HEK293 (cell line): ENCODE measurements at regions not wholly inside any gene's neighbourhood (a gene's known extent, or its start where the extent isn't known, plus 50 kb on each side); places are given as distances from the start of the nearest gene placed in this dataset.

Source experiments
- CTCF ChIA-PET: fragments of 350-600 bp; formaldehyde crosslinking; extraction: SDS; loops from one replicate; lab custom pipeline; 2021; ENCODE audit warnings: antibody characterized with exemption; lab: Yijun Ruan, JAX
- POLR2A ChIA-PET: fragments of 300-600 bp; formaldehyde crosslinking; extraction: SDS; loops from one replicate; lab custom pipeline; 2020; ENCODE audit warnings: antibody characterized with exemption, inconsistent platforms; lab: Yijun Ruan, JAX
- H3K27ac ChIP-seq: fragments of 200-500 bp; sonication (Bioruptor generic); 2 replicates; pipeline ENCODE4 v1.5.1; 2014; ENCODE audit warnings: low read depth, low read length, control low read depth, inconsistent platforms; ENCODE audit errors: extremely low read depth
- H3K36me3 ChIP-seq, 2 experiments: fragments of 200-500 bp in 1 of 2; sonication (Bioruptor generic) in 1 of 2; 1 replicate in 1 of 2; 2 replicates in 1 of 2; pipeline ENCODE4 v1.5.1; 2014 to 2017; ENCODE audit warnings: inconsistent platforms in 2 of 2, low read length in 2 of 2; ENCODE audit not compliant: control insufficient read depth in 2 of 2, insufficient read depth in 1 of 2
- H3K4me1 ChIP-seq: fragments of 200-500 bp; sonication (Bioruptor generic); 2 replicates; pipeline ENCODE4 v1.5.1; 2014; ENCODE audit warnings: mild to moderate bottlenecking, low read length, inconsistent platforms; ENCODE audit not compliant: control insufficient read depth, insufficient read depth
- H3K4me3 ChIP-seq: 2 replicates; pipeline ENCODE4 v1.5.1; 2011; ENCODE audit warnings: low read depth, mild to moderate bottlenecking, control low read depth, low read length, moderate library complexity
- H3K9me3 ChIP-seq: fragments of 200-500 bp; sonication (Bioruptor generic); 2 replicates; pipeline ENCODE4 v1.5.1; 2014; ENCODE audit warnings: low read depth, low read length, inconsistent platforms; ENCODE audit not compliant: control insufficient read depth, insufficient read depth
- HOXD13 ChIP-seq: sonication (generic); formaldehyde crosslinking; IDR thresholded peaks from 2 replicates; pipeline ENCODE4 v1.8.0; 2022; ENCODE audit warnings: missing genetic modification reagents, borderline replicate concordance
- SALL2 ChIP-seq: fragments of 450-650 bp; formaldehyde crosslinking; IDR thresholded peaks from 2 replicates; pipeline ENCODE4 v1.5.0; 2017; ENCODE audit warnings: missing biosample characterization, mild to moderate bottlenecking, missing genetic modification characterization, borderline replicate concordance
- SETDB1 ChIP-seq: IDR thresholded peaks from one replicate; pipeline ENCODE4 v1.6.1; 2017; ENCODE audit warnings: mild to moderate bottlenecking, low read length, moderate library complexity, mixed read lengths; ENCODE audit not compliant: insufficient read length
- TRIM28 ChIP-seq: IDR thresholded peaks from 2 replicates; pipeline ENCODE4 v1.6.1; 2011; ENCODE audit warnings: low read length, control low read depth, borderline replicate concordance
- ZFP41 ChIP-seq: fragments of 450-650 bp; formaldehyde crosslinking; IDR thresholded peaks from 2 replicates; pipeline ENCODE4 v1.5.1; 2016; ENCODE audit warnings: missing biosample characterization, missing genetic modification characterization, borderline replicate concordance
- ZNF114 ChIP-seq: fragments of 450-650 bp; formaldehyde crosslinking; IDR thresholded peaks from 2 replicates; pipeline ENCODE4 v1.5.0; 2017; ENCODE audit warnings: missing biosample characterization, missing genetic modification characterization
- ZNF266 ChIP-seq: fragments of 450-650 bp; formaldehyde crosslinking; IDR thresholded peaks from 2 replicates; pipeline ENCODE4 v1.5.1; 2016; ENCODE audit warnings: missing biosample characterization, missing genetic modification characterization, low read depth
- ZNF274 ChIP-seq, 2 experiments: fragments of 200-500 bp in 1 of 2; fragments of 450-650 bp in 1 of 2; sonication (Bioruptor generic) in 1 of 2; formaldehyde crosslinking in 1 of 2; IDR thresholded peaks; 2 replicates each; pipeline versions ENCODE4 v1.5.1 to v1.6.1; 2014 to 2016; ENCODE audit warnings: borderline replicate concordance in 1 of 2, inconsistent platforms in 1 of 2, low read length in 1 of 2, missing biosample characterization in 1 of 2, missing genetic modification characterization in 1 of 2
- ZNF366 ChIP-seq: fragments of 450-650 bp; formaldehyde crosslinking; conservative IDR thresholded peaks from 2 replicates; pipeline ENCODE4 v1.5.1; 2016; ENCODE audit warnings: missing biosample characterization, missing genetic modification characterization
- ZNF48 ChIP-seq: fragments of 450-650 bp; formaldehyde crosslinking; IDR thresholded peaks from 2 replicates; pipeline ENCODE4 v1.5.1; 2016; ENCODE audit warnings: missing biosample characterization, missing genetic modification characterization
- ZNF555 ChIP-seq: fragments of 450-650 bp; formaldehyde crosslinking; conservative IDR thresholded peaks from 2 replicates; pipeline ENCODE4 v1.5.1; 2017; ENCODE audit warnings: missing biosample characterization, mild to moderate bottlenecking, missing genetic modification characterization, inconsistent platforms
- ZNF621 ChIP-seq: fragments of 450-650 bp; formaldehyde crosslinking; IDR thresholded peaks from 2 replicates; pipeline ENCODE4 v1.5.1; 2017; ENCODE audit warnings: missing biosample characterization, missing genetic modification characterization
- ZNF623 ChIP-seq: fragments of 450-650 bp; formaldehyde crosslinking; IDR thresholded peaks from 2 replicates; pipeline ENCODE4 v1.5.1; 2016; ENCODE audit warnings: missing biosample characterization, missing genetic modification characterization
- TF ChIP-seq, protein P1 (sequence below): fragments of 450-650 bp; formaldehyde crosslinking; IDR thresholded peaks from 2 replicates; pipeline ENCODE4 v1.5.1; 2016; ENCODE audit warnings: missing biosample characterization, missing genetic modification characterization, borderline replicate concordance

DNA sequence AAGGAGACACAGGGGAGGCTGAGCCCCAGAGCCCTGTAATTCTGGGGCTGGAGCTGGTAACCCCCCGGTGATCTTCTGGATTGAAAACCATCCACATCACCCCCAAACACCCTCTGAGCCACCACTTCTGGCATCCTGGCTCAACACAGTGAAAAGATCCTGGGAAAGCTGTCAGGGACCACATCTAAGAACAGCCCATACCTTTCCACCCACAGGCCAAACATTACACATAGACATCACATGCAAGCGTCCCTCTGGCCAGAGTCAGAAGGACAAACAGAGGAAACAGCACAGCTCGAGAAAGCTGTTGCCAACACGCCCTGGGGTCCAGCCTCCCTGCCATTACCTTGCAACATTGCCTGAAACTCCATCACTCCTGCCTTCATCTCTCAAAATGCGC lies 469.5 kb downstream of the SOX6 start (continued):
- TF ChIP-seq, protein P1, sequence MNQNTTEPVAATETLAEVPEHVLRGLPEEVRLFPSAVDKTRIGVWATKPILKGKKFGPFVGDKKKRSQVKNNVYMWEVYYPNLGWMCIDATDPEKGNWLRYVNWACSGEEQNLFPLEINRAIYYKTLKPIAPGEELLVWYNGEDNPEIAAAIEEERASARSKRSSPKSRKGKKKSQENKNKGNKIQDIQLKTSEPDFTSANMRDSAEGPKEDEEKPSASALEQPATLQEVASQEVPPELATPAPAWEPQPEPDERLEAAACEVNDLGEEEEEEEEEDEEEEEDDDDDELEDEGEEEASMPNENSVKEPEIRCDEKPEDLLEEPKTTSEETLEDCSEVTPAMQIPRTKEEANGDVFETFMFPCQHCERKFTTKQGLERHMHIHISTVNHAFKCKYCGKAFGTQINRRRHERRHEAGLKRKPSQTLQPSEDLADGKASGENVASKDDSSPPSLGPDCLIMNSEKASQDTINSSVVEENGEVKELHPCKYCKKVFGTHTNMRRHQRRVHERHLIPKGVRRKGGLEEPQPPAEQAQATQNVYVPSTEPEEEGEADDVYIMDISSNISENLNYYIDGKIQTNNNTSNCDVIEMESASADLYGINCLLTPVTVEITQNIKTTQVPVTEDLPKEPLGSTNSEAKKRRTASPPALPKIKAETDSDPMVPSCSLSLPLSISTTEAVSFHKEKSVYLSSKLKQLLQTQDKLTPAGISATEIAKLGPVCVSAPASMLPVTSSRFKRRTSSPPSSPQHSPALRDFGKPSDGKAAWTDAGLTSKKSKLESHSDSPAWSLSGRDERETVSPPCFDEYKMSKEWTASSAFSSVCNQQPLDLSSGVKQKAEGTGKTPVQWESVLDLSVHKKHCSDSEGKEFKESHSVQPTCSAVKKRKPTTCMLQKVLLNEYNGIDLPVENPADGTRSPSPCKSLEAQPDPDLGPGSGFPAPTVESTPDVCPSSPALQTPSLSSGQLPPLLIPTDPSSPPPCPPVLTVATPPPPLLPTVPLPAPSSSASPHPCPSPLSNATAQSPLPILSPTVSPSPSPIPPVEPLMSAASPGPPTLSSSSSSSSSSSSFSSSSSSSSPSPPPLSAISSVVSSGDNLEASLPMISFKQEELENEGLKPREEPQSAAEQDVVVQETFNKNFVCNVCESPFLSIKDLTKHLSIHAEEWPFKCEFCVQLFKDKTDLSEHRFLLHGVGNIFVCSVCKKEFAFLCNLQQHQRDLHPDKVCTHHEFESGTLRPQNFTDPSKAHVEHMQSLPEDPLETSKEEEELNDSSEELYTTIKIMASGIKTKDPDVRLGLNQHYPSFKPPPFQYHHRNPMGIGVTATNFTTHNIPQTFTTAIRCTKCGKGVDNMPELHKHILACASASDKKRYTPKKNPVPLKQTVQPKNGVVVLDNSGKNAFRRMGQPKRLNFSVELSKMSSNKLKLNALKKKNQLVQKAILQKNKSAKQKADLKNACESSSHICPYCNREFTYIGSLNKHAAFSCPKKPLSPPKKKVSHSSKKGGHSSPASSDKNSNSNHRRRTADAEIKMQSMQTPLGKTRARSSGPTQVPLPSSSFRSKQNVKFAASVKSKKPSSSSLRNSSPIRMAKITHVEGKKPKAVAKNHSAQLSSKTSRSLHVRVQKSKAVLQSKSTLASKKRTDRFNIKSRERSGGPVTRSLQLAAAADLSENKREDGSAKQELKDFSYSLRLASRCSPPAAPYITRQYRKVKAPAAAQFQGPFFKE (tag by site-specific recombination), result no peak
- TF ChIP-seq SETDB1 (no peak), ZNF621 (tag by site-specific recombination) (no peak), ZNF48 (no peak), SALL2 (tag by site-specific recombination) (no peak), ZNF114 (no peak)
- TF ChIP-seq, all 188 proteins: peak for 0

DNA sequence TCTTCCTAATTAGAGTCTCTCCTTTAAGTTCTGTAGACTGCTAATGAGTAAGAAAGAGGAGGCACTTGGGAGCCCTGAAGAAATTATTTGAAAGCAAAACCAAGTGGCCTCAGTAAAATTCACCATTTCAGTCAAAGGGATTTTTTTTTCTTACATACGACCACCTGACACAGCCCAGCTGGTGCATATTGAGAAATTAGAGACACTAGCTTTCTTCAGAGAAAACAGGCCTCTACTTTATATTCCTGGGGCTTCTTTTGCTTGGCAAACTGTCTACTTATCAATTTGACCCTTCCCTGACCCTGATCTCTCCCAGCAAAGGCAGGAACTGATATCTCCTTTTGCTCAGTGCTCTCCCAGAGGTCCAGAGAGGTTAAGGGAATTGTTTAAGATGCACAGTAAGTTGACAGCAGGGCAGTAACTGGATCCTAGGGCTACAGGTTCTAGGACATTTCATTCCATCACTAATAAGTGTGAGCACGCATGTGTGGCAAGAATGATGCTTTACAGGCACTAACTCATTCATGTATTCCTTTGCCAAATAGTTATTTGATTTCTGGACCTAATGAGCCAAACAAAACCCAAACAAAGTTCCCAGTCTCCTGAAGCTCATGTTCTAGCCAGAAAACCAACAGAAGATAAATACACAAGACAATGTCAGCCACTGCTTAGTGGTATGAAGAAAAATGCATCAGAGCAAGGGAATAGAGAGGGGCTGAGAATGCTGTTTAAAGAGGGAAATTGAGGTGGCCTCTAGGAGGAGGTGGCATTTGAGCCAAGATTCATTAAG lies 467.6 kb downstream of the SOX6 start:
- Histone ChIP-seq H3K9me3 (no peaks in the 10 kb centered on the region), H3K4me3 (no peak overlapping the region), H3K4me1 (no peaks in the 10 kb centered on the region), H3K36me3 (no peaks in the 10 kb centered on the region), H3K27ac (no peak overlapping the region)
- ChIA-PET POLR2A (no interaction called here), CTCF (no interaction called here)
- TF ChIP-seq ZFP41 (tag by site-specific recombination) (no peak), ZNF266 (no peak), TRIM28 (no peak), ZNF555 (no peak), HOXD13 (CRISPR knock-in tag) (no peak), ZNF274 (IDR thresholded peaks at IDR 0.05; ENCODE audit: low read length) (no peak), ZNF274 (tag by site-specific recombination; IDR thresholded peaks at IDR 0.05; ENCODE audit: borderline replicate concordance) (no peak), ZNF48 (no peak)

DNA sequence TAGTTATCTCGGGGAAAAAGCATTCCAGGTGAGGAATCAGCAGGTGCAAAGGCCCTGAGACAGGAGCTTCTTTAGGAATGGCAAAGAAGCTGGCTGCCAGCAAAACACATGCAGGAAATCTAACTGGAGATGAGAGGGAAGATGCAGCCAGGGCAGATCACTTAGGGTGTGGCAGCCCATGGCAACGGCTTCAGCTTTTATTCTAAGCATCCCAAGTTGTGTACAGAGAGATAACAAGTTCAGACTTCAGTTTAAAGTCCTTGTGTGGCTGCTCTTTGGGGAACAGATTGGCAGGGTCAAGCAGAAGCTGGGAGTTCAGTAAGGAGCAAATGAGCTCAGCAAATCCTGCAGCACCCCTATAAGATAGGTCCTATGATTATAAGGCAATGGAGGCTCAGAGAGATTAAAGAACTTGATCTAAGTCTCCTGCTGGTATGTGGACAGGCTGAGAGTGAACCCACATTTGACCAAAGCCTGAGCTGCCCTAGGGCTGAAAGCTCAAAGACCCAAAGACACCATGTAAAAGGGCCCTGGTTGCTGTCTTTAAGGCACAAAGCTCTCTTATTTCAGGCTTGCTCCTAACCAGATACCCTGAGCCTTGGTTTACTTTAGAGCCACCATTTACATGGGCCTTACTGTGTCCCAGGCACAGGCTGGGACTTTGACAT lies 466.8 kb downstream of the SOX6 start:
- Histone ChIP-seq H3K9me3 (no peaks in the 10 kb centered on the region), H3K36me3 (no peaks in the 10 kb centered on the region), H3K4me3 (no peak overlapping the region), H3K27ac (no peak overlapping the region), H3K4me1 (no peaks in the 10 kb centered on the region)
- peak; percentile 64 for TF ChIP-seq ZNF623
- TF ChIP-seq ZNF366, result no peak
- CTCF ChIA-PET, result no interaction called here
- POLR2A ChIA-PET, result interaction anchor here (0.5 kb wide), 1 partner anchor 338 kb away, joined by 3 read pairs; no protein-coding TSS in a partner anchor
